HEK293 (cell line): ENCODE measurements at regions not wholly inside any gene's neighbourhood (a gene's known extent, or its start where the extent isn't known, plus 50 kb on each side); places are given as distances from the start of the nearest gene placed in this dataset.

Source experiments
- CTCF ChIA-PET: fragments of 350-600 bp; formaldehyde crosslinking; extraction: SDS; loops from one replicate; lab custom pipeline; 2021; ENCODE audit warnings: antibody characterized with exemption; lab: Yijun Ruan, JAX
- POLR2A ChIA-PET: fragments of 300-600 bp; formaldehyde crosslinking; extraction: SDS; loops from one replicate; lab custom pipeline; 2020; ENCODE audit warnings: antibody characterized with exemption, inconsistent platforms; lab: Yijun Ruan, JAX
- H3K27ac ChIP-seq: fragments of 200-500 bp; sonication (Bioruptor generic); 2 replicates; pipeline ENCODE4 v1.5.1; 2014; ENCODE audit warnings: low read depth, low read length, control low read depth, inconsistent platforms; ENCODE audit errors: extremely low read depth
- H3K36me3 ChIP-seq, 2 experiments: fragments of 200-500 bp in 1 of 2; sonication (Bioruptor generic) in 1 of 2; 1 replicate in 1 of 2; 2 replicates in 1 of 2; pipeline ENCODE4 v1.5.1; 2014 to 2017; ENCODE audit warnings: inconsistent platforms in 2 of 2, low read length in 2 of 2; ENCODE audit not compliant: control insufficient read depth in 2 of 2, insufficient read depth in 1 of 2
- H3K4me1 ChIP-seq: fragments of 200-500 bp; sonication (Bioruptor generic); 2 replicates; pipeline ENCODE4 v1.5.1; 2014; ENCODE audit warnings: mild to moderate bottlenecking, low read length, inconsistent platforms; ENCODE audit not compliant: control insufficient read depth, insufficient read depth
- H3K4me3 ChIP-seq: 2 replicates; pipeline ENCODE4 v1.5.1; 2011; ENCODE audit warnings: low read depth, mild to moderate bottlenecking, control low read depth, low read length, moderate library complexity
- H3K9me3 ChIP-seq: fragments of 200-500 bp; sonication (Bioruptor generic); 2 replicates; pipeline ENCODE4 v1.5.1; 2014; ENCODE audit warnings: low read depth, low read length, inconsistent platforms; ENCODE audit not compliant: control insufficient read depth, insufficient read depth
- ATF2 ChIP-seq: fragments of 450-650 bp; formaldehyde crosslinking; IDR thresholded peaks from 2 replicates; pipeline ENCODE4 v1.5.1; 2016; ENCODE audit warnings: missing biosample characterization, missing genetic modification characterization, low read depth
- BCL6B ChIP-seq: fragments of 450-650 bp; formaldehyde crosslinking; IDR thresholded peaks from 2 replicates; pipeline ENCODE4 v1.5.1; 2017; ENCODE audit warnings: missing biosample characterization, missing genetic modification characterization
- GLIS2 ChIP-seq: fragments of 450-650 bp; formaldehyde crosslinking; IDR thresholded peaks from 2 replicates; pipeline ENCODE4 v1.5.1; 2016; ENCODE audit warnings: missing biosample characterization, missing genetic modification characterization
- KLF7 ChIP-seq: fragments of 450-650 bp; formaldehyde crosslinking; IDR thresholded peaks from 2 replicates; pipeline ENCODE4 v1.5.1; 2016; ENCODE audit warnings: missing biosample characterization, missing genetic modification characterization, borderline replicate concordance
- PBX3 ChIP-seq: sonication (generic); formaldehyde crosslinking; IDR thresholded peaks from 2 replicates; pipeline ENCODE4 v1.8.1; 2022; ENCODE audit warnings: mild to moderate bottlenecking, moderate library complexity, missing genetic modification reagents
- TCF7L2 ChIP-seq: IDR thresholded peaks from 2 replicates; pipeline ENCODE4 v1.6.1; 2011; ENCODE audit warnings: low read depth, mild to moderate bottlenecking, inconsistent platforms, low read length, moderate library complexity, borderline replicate concordance
- ZNF133 ChIP-seq: fragments of 450-650 bp; formaldehyde crosslinking; IDR thresholded peaks from 2 replicates; pipeline ENCODE4 v1.5.1; 2016; ENCODE audit warnings: missing biosample characterization, missing genetic modification characterization
- ZNF184 ChIP-seq: fragments of 450-650 bp; IDR thresholded peaks from 2 replicates; pipeline ENCODE4 v1.5.1; 2018; ENCODE audit warnings: missing biosample characterization, mild to moderate bottlenecking, missing genetic modification characterization
- ZNF214 ChIP-seq: fragments of 450-650 bp; formaldehyde crosslinking; IDR thresholded peaks from 2 replicates; pipeline ENCODE4 v1.5.1; 2017; ENCODE audit warnings: missing biosample characterization, mild to moderate bottlenecking, missing genetic modification characterization, borderline replicate concordance
- ZNF266 ChIP-seq: fragments of 450-650 bp; formaldehyde crosslinking; IDR thresholded peaks from 2 replicates; pipeline ENCODE4 v1.5.1; 2016; ENCODE audit warnings: missing biosample characterization, missing genetic modification characterization, low read depth
- ZNF394 ChIP-seq: fragments of 450-650 bp; formaldehyde crosslinking; IDR thresholded peaks from 2 replicates; pipeline ENCODE4 v1.5.1; 2016; ENCODE audit warnings: missing biosample characterization, missing genetic modification characterization, mild to moderate bottlenecking, moderate library complexity, borderline replicate concordance
- ZNF501 ChIP-seq: fragments of 450-650 bp; formaldehyde crosslinking; IDR thresholded peaks from 2 replicates; pipeline ENCODE4 v1.5.1; 2016; ENCODE audit warnings: missing biosample characterization, missing genetic modification characterization
- ZNF513 ChIP-seq: fragments of 450-650 bp; IDR thresholded peaks from 2 replicates; pipeline ENCODE4 v1.5.1; 2018; ENCODE audit warnings: missing biosample characterization, missing genetic modification characterization
- ZNF549 ChIP-seq: fragments of 450-650 bp; IDR thresholded peaks from 2 replicates; pipeline ENCODE4 v1.5.1; 2018; ENCODE audit warnings: missing biosample characterization, missing genetic modification characterization, mild to moderate bottlenecking, inconsistent platforms, moderate library complexity
- ZNF558 ChIP-seq: fragments of 450-650 bp; formaldehyde crosslinking; IDR thresholded peaks from 2 replicates; pipeline ENCODE4 v1.5.1; 2016; ENCODE audit warnings: missing biosample characterization, missing genetic modification characterization
- ZNF561 ChIP-seq: fragments of 450-650 bp; IDR thresholded peaks from 2 replicates; pipeline ENCODE4 v1.5.1; 2018; ENCODE audit warnings: missing biosample characterization, missing genetic modification characterization, borderline replicate concordance
- ZNF645 ChIP-seq: fragments of 450-650 bp; formaldehyde crosslinking; IDR thresholded peaks from 2 replicates; pipeline ENCODE4; 2016; ENCODE audit warnings: missing biosample characterization, missing genetic modification characterization
- ZNF654 ChIP-seq: fragments of 450-650 bp; formaldehyde crosslinking; IDR thresholded peaks from 2 replicates; pipeline ENCODE4 v1.5.1; 2016; ENCODE audit warnings: low read depth, missing biosample characterization, missing genetic modification characterization
- ZNF830 ChIP-seq: fragments of 450-650 bp; IDR thresholded peaks from 2 replicates; pipeline ENCODE4 v1.5.0; 2018; ENCODE audit warnings: missing biosample characterization, missing genetic modification characterization, low read depth, mild to moderate bottlenecking, moderate library complexity

GRCh38 chr3:124396339-124396950, 333.8 kb upstream of the UMPS start (continued):
- no peak for TF ChIP-seq PBX3
- TF ChIP-seq ZNF558 (tag by site-specific recombination), result no peak
- no peak for TF ChIP-seq ZNF654 (tag by site-specific recombination)
- no peak for TF ChIP-seq ZNF645
- TF ChIP-seq ZNF266 (tag by site-specific recombination), result no peak
- no peak for TF ChIP-seq GLIS2 (tag by site-specific recombination)
- no peak for TF ChIP-seq ZNF513 (tag by site-specific recombination)
- no peak for TF ChIP-seq TCF7L2
- no peak for TF ChIP-seq ZNF133

- no peaks in the 10 kb centered on the region for H3K9me3 ChIP-seq
- ChIA-PET POLR2A (no interaction called here), CTCF (no interaction called here)
- H3K4me1 ChIP-seq, result peaks cover 12% of the 10 kb centered on the region
- H3K36me3 ChIP-seq, result no peaks in the 10 kb centered on the region
- H3K4me3 ChIP-seq, result no peak overlapping the region
- no peak for TF ChIP-seq ZNF394 (tag by site-specific recombination)
- TF ChIP-seq ZNF830 (tag by site-specific recombination), result no peak
- no peak for TF ChIP-seq ZNF501 (tag by site-specific recombination)
- TF ChIP-seq ZNF549 (tag by site-specific recombination), result no peak
- TF ChIP-seq BCL6B (tag by site-specific recombination), result no peak
- TF ChIP-seq ZNF561, result no peak
- no peak for TF ChIP-seq GLIS2 (tag by site-specific recombination)
- TF ChIP-seq ZNF214 (tag by site-specific recombination), result no peak
- TF ChIP-seq KLF7 (tag by site-specific recombination), result no peak
- no peak for TF ChIP-seq ATF2 (tag by site-specific recombination)
- TF ChIP-seq ZNF184 (tag by site-specific recombination), result no peak
- H3K27ac ChIP-seq, result no peak overlapping the region
Measured at GRCh38 chr3:124397088-124397487, 333.2 kb upstream of the UMPS start.
